A549 (cell line): ENCODE measurements at regions not wholly inside any gene's neighbourhood (a gene's known extent, or its start where the extent isn't known, plus 50 kb on each side); places are given as distances from the start of the nearest gene placed in this dataset.
"Not testable (repeated sequence)": the region's sequence is repeated elsewhere in the genome, so short reads cannot be mapped to it uniquely, and the experiment has no call there.

Source experiments
- ATAC-seq, 2 experiments: fragments of 200-7000 bp in 1 of 2; fragments of >200 bp in 1 of 2; cut with Nextera tagmentation in 1 of 2; cut with Tn5 transposase in 1 of 2; 3 replicates each; pipeline versions ENCODE4 v1.8.0 to v1.9.1; 2018 to 2020; ENCODE audit warnings: mild to moderate bottlenecking in 1 of 2, moderate library complexity in 1 of 2
- CTCF ChIA-PET: fragments of 300-600 bp; sonication (Branson Sonifier 250); formaldehyde crosslinking; extraction: SDS; loops from one replicate; lab custom pipeline; 2021; ENCODE audit warnings: antibody characterized with exemption, inconsistent platforms; lab: Yijun Ruan, JAX
- POLR2A ChIA-PET: fragments of 350-600 bp; formaldehyde crosslinking; extraction: SDS; loops from one replicate; lab custom pipeline; 2021; ENCODE audit warnings: antibody characterized with exemption, inconsistent platforms; lab: Yijun Ruan, JAX
- DNase-seq, 2 experiments: peaks; one replicate each; pipeline versions ENCODE4 v3.0.0 to v3.0.0-alpha.2; 2011 to 2016; ENCODE audit warnings: low read depth in 1 of 2, low spot score in 1 of 2
- FAIRE-seq: peaks from 2 replicates; lab custom pipeline; 2011; peaks lifted over from hg19 to GRCh38; lab: Jason Lieb, UNC
- H3K27ac ChIP-seq, 2 experiments: fragments of >200 bp; sonication (Bioruptor Twin); formaldehyde crosslinking; 3 replicates each; pipeline ENCODE4 v1.5.1; 2016 to 2017
- H3K4me1 ChIP-seq: fragments of >200 bp; sonication (Bioruptor Twin); formaldehyde crosslinking; 3 replicates; pipeline ENCODE4 v1.6.1; 2016
- H3K4me2 ChIP-seq: fragments of >200 bp; sonication (Bioruptor Twin); formaldehyde crosslinking; 3 replicates; pipeline ENCODE4 v1.6.1; 2016
- H3K4me3 ChIP-seq: fragments of >200 bp; sonication (Bioruptor Twin); formaldehyde crosslinking; 3 replicates; pipeline ENCODE4 v1.5.1; 2016
- H3K9me3 ChIP-seq: fragments of >200 bp; sonication (Bioruptor Twin); formaldehyde crosslinking; 3 replicates; pipeline ENCODE4 v1.6.1; 2016
- BCL3 ChIP-seq: fragments of >200 bp; sonication (Bioruptor Twin); formaldehyde crosslinking; IDR thresholded peaks from 3 replicates; pipeline ENCODE4 v1.6.1; 2016
- CBX2 ChIP-seq: fragments of 200-600 bp; sonication (generic); IDR thresholded peaks from 2 replicates; pipeline ENCODE4 v1.6.1; 2016; ENCODE audit warnings: low read depth, mild to moderate bottlenecking, borderline replicate concordance
- CHD2 ChIP-seq: fragments of 150-350 bp; IDR thresholded peaks from 2 replicates; pipeline ENCODE4 v1.6.1; 2014; ENCODE audit warnings: low read length; ENCODE audit not compliant: partially characterized antibody
- CTCF ChIP-seq: fragments of >200 bp; sonication (Bioruptor Twin); formaldehyde crosslinking; IDR thresholded peaks from 3 replicates; pipeline ENCODE4 v1.5.1; 2016
- E2F6 ChIP-seq: IDR thresholded peaks from 2 replicates; pipeline ENCODE4 v1.6.1; 2012; ENCODE audit warnings: low read depth, borderline replicate concordance
- EHF ChIP-seq: fragments of 250-450 bp; sonication (Bioruptor Pico); IDR thresholded peaks from 2 replicates; pipeline ENCODE4 v1.5.0; 2020; ENCODE audit warnings: mild to moderate bottlenecking
- ESRRA ChIP-seq: fragments of 150-350 bp; IDR thresholded peaks from 2 replicates; pipeline ENCODE4 v1.6.1; 2014; ENCODE audit warnings: mild to moderate bottlenecking, low read length, borderline replicate concordance
- FOSL2 ChIP-seq, 2 experiments: fragments of 450-650 bp in 1 of 2; fragments of >200 bp in 1 of 2; sonication (Bioruptor Twin) in 1 of 2; formaldehyde crosslinking; IDR thresholded peaks; 2 replicates each; pipeline versions ENCODE4 v1.5.0 to v1.6.1; 2016 to 2020; ENCODE audit warnings: mild to moderate bottlenecking in 1 of 2, moderate library complexity in 1 of 2
- HEYL ChIP-seq: fragments of 250-450 bp; sonication (Bioruptor Pico); IDR thresholded peaks from 2 replicates; pipeline ENCODE4 v1.8.0; 2021; ENCODE audit warnings: mild to moderate bottlenecking, moderate library complexity
- HOXB5 ChIP-seq: fragments of 250-450 bp; sonication (Bioruptor Pico); IDR thresholded peaks from 2 replicates; pipeline ENCODE4 v1.5.0; 2020; ENCODE audit warnings: mild to moderate bottlenecking, moderate library complexity
- JUN ChIP-seq, 2 experiments: fragments of >200 bp; sonication (Bioruptor Twin); formaldehyde crosslinking; IDR thresholded peaks; 2 replicates in 1 of 2; 3 replicates in 1 of 2; pipeline ENCODE4 v1.6.1; 2016 to 2017
- KDM1A ChIP-seq: fragments of 200-600 bp; sonication (generic); IDR thresholded peaks from 2 replicates; pipeline ENCODE4 v1.6.1; 2016; ENCODE audit warnings: low read depth, mild to moderate bottlenecking
- NFE2L2 ChIP-seq: fragments of 150-350 bp; conservative IDR thresholded peaks from 2 replicates; pipeline ENCODE4 v1.6.1; 2014; ENCODE audit warnings: low read length
- POLR2AphosphoS2 ChIP-seq: conservative IDR thresholded peaks from 2 replicates; pipeline ENCODE4 v1.6.1; 2012; ENCODE audit warnings: low read length, improper control_type of control experiment, inconsistent platforms
- RAD21 ChIP-seq, 2 experiments: fragments of >200 bp in 1 of 2; sonication (Bioruptor Twin) in 1 of 2; formaldehyde crosslinking in 1 of 2; IDR thresholded peaks in 1 of 2; conservative IDR thresholded peaks in 1 of 2; 2 replicates in 1 of 2; 3 replicates in 1 of 2; pipeline ENCODE4 v1.6.1; 2012 to 2018; ENCODE audit warnings: inconsistent platforms in 1 of 2
- RARB ChIP-seq: fragments of 250-450 bp; sonication (Bioruptor Pico); IDR thresholded peaks from 2 replicates; pipeline ENCODE4 v1.8.0; 2021; ENCODE audit warnings: mild to moderate bottlenecking, moderate library complexity
- REST ChIP-seq: fragments of 200-600 bp; sonication (generic); IDR thresholded peaks from 2 replicates; pipeline ENCODE4 v1.6.1; 2016; ENCODE audit warnings: antibody characterized with exemption, mild to moderate bottlenecking, moderate library complexity
- SMC3 ChIP-seq: fragments of >200 bp; sonication (Bioruptor Twin); formaldehyde crosslinking; IDR thresholded peaks from 3 replicates; pipeline ENCODE4 v1.6.1; 2018; ENCODE audit warnings: inconsistent platforms
- WGBS: methylation state at CpG from one replicate; pipeline ENCODE4 v1.1.6; 2017; ENCODE audit errors: missing lambda C conversion rate; 5-methylcytosine and 5-hydroxymethylcytosine counted together

- DNase-seq = no peak
- no peak for FAIRE-seq
These were observed 95.8 kb upstream of the IRAK1BP1 start for GRCh38 chr6:78771586-78771985.

GRCh38 chr6:78781001-78781400 lies 86.3 kb upstream of the IRAK1BP1 start:
- no peaks in the 10 kb centered on the region for H3K9me3 ChIP-seq
- DNase-seq = no peak
- TF ChIP-seq BCL3 (no peak), POLR2AphosphoS2 (no peak), RAD21 (conservative IDR thresholded peaks at IDR 0.05 in 1 of 2, IDR thresholded peaks at IDR 0.05 in 1 of 2) (no peak), CHD2 (no peak), REST (no peak), FOSL2 (IDR thresholded peaks at IDR 0.05) (no peak), FOSL2 (CRISPR knock-in tag; IDR thresholded peaks at IDR 0.05) (no peak), KDM1A (no peak), JUN (IDR thresholded peaks at IDR 0.05) (no peak), HEYL (CRISPR knock-in tag) (no peak)
- POLR2A ChIA-PET = no interaction called here
- H3K4me3 ChIP-seq = no peak overlapping the region
- no peak for FAIRE-seq
- H3K4me2 ChIP-seq = no peak overlapping the region
- WGBS = 51% methylated on average over 2 of the region's 4 CpGs
- no peak for ATAC-seq
- H3K4me1 ChIP-seq = no peaks in the 10 kb centered on the region
- no peak overlapping the region for H3K27ac ChIP-seq
- CTCF ChIA-PET = no interaction called here

More at GRCh38 chr6:78771586-78771985, 95.8 kb upstream of the IRAK1BP1 start:
- ChIA-PET POLR2A (no interaction called here), CTCF (no interaction called here)
- H3K4me1 ChIP-seq = no peaks in the 10 kb centered on the region
- TF ChIP-seq CBX2 = no peak
- H3K4me2 ChIP-seq = no peak overlapping the region
- no peak overlapping the region for H3K27ac ChIP-seq
- no peak for ATAC-seq
- H3K9me3 ChIP-seq = no peaks in the 10 kb centered on the region
- H3K4me3 ChIP-seq = no peak overlapping the region

- FAIRE-seq, POLR2A ChIA-PET: not testable (repeated sequence)
These were observed 84.0 kb upstream of the IRAK1BP1 start for GRCh38 chr6:78783366-78783765.

GRCh38 chr6:78797270-78797669 lies 70.1 kb upstream of the IRAK1BP1 start:
- CTCF ChIA-PET = no interaction called here
- no peak overlapping the region for H3K27ac ChIP-seq

More at GRCh38 chr6:78783366-78783765, 84.0 kb upstream of the IRAK1BP1 start:
- H3K9me3 ChIP-seq, H3K27ac ChIP-seq, H3K4me1 ChIP-seq, H3K4me3 ChIP-seq, DNase-seq, ATAC-seq, H3K4me2 ChIP-seq, CTCF ChIA-PET: not testable (repeated sequence)
- 38% methylated on average over 6 of the region's 6 CpGs for WGBS

More at GRCh38 chr6:78797270-78797669, 70.1 kb upstream of the IRAK1BP1 start:
- POLR2A ChIA-PET = no interaction called here
- TF ChIP-seq E2F6 (no peak), HOXB5 (no peak), SMC3 (no peak), EHF (CRISPR knock-in tag) (no peak), NFE2L2 (no peak), KDM1A (no peak), RARB (CRISPR knock-in tag) (no peak), BCL3 (no peak), ESRRA (no peak), CTCF (no peak)
- ATAC-seq (no peak), FAIRE-seq (no peak), DNase-seq (no peak)
- Histone ChIP-seq H3K4me3 (no peak overlapping the region), H3K4me2 (no peak overlapping the region), H3K4me1 (no peaks in the 10 kb centered on the region), H3K9me3 (no peaks in the 10 kb centered on the region)
